ENCODE measurements at regions not wholly inside any gene's neighbourhood (a gene's known extent, or its start where the extent isn't known, plus 50 kb on each side); places are given as distances from the start of the nearest gene placed in this dataset.

- peak; percentile 63 for DNase-seq (ENCODE audit: low spot score)
Measured at GRCh38 chr2:240226672-240227537, 86.4 kb upstream of the OTOS start.

DNA sequence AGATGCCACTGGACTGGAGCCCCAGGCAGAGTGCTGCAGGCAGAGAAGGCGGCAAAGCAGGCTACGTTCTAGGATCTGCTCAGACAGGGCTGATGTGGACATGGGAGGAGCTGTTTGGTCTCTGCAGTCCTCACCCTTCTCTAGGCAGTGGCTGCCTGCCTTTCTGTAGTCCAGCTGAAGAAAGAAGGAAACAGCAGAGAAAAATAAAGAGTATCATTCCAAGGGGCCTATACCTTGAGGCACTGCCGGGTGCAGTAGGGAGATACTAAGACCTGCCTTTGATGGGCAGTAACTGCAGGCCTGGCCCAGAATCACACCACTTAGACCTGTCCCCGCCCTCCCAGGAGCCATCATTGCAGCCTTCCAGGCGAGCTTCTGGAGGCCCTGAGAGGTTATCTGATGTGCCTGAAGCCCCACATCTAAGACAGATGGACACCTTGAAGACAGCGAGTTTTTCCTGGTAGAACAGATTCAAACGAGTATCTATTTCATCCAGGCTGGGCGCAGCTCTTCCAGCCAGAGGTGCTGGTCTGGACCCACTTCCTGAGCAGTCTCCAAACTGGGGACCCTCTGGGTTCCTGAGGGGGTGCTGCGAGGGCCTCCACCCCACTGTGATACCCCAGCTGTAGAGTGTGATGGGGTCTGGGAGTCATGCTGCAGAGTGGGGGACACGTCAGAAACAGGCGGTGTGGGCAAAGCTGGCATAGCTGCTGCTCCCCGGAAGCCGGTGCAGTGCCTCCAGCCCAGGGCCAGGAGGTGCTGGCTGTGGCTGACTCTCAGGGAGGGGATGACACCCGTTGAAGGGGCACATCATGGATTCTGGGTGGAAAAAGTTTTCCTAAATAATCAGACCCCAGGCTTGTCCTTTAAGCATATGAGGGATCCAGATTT, 87.3 kb upstream of the OTOS start:
- peak; percentile 45 for DNase-seq (ENCODE audit: low spot score)

DNA sequence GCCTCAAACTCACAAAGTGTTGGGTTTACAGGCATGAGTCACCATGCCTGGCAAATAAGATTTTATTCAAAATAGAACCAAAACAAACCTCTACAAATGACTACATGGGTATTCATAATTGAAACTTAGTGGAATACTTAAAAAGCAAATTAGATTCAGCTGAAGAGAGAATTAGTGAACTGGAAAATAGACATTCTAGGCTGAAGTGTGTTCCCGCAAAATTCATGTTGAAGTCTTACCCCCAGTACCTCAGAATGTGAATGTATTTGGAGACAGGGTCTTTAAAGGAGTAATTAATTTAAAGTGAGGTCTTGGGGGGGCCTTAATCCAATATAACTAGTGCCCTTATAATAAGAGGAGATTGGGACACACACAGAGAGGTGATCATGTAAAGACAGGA, 88.5 kb upstream of the OTOS start:
- DNase-seq (ENCODE audit: low spot score) = no peak

DNA sequence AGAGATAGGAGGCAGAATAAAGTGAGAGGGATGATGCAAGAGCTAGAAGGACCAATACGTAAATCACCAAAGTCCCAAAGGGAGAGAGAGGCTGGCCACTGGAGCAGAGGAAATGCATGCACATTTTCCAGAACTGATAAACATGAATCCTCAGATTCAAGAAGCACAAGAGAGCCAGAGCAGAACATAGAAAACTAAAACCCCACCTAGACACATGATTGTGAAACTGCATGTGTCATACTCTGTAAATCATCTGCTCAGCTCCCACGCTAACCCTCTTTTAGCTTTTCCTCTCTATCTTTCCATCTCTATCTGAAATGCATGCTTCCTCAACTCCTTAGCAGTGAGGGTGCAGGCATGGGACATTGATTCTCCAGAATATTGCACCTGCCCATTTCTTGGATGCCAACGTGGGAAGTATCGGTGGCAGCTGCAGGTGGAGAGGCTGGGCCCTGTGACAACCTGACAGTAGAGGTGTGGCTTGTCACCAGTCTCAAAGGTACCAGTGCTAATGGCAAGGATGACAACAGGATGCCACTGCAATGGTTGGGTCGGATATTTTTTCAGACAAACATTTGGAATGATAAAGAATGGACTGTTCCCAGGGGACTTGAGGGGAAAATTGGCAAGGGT, 89.3 kb upstream of the OTOS start:
- DNase-seq (ENCODE audit: low spot score) = peak; percentile 23

DNA sequence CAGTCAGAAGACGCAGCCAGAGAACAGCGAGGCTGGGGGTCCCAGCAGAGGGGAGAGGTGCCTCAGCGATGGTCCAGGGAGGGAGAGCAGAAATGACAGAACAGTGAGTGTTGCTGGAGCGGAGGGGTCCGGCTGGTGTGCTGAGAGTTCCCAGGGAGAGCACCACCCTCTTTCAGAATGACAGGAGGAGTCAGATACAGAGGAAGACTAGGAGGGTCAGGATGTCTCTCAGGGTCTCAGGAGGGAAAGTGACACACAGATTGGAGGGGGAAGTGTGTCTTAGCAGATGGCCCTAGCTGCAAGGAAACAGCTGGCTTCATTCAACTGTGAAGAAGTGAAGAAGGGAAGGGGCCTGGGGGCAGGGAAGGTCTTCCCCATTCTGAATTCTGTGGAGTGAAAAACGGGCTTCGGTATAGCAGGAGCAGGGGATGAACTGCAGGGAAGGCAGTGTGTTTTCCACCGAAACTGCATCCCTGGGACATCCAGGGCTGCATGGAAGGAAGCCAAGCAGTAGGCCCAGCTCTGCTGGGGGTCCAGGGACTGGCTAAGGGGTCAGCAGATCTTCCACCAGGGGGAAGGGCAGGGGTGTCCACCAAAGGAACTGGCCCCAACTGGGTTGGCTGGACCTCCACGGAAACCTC, 90.0 kb upstream of the OTOS start:
- DNase-seq (ENCODE audit: low spot score) = peak; percentile 55

- DNase-seq (ENCODE audit: low spot score) = peak; percentile 53
Measured at GRCh38 chr2:240231838-240232244, 91.4 kb upstream of the OTOS start.

DNA sequence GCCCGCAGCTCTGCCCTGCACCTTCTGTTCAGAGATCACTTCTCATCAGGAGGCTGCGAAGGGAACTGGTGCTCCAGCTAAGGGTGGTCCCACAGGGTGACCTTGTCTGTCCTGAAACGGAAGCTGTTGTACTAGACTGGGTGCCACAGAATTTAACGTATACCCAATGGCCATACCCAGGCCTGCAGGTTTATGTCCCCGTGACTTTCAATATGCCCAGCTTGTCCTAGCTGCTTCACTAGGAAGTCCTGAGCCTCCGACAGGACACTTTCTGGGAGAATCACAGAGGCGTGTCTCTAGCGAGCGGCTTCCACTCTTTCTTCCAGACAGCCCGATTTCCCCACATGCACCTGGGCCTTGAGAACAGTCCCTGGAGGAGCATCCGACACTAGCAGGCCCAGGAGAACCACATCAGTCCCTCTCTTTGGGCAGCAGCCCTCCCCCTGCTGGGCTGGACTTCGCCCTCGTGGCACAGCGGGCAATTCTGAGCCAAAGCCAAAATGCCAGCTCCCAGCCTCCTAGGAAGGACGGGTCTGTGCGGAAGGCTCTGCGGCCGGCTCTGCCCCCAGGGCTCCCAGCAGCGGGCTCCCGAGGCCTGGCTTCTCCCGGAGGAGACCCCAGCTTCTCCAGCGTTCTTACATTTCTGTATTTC, 91.9 kb upstream of the OTOS start:
- DNase-seq (ENCODE audit: low spot score) = no peak

- DNase-seq (ENCODE audit: low spot score) = peak; percentile 88
Measured at GRCh38 chr2:240232961-240233884, 92.8 kb upstream of the OTOS start.

GRCh38 chr2:240233885-240234502, 93.5 kb upstream of the OTOS start:
- peak; percentile 37 for DNase-seq (ENCODE audit: low spot score)

DNA sequence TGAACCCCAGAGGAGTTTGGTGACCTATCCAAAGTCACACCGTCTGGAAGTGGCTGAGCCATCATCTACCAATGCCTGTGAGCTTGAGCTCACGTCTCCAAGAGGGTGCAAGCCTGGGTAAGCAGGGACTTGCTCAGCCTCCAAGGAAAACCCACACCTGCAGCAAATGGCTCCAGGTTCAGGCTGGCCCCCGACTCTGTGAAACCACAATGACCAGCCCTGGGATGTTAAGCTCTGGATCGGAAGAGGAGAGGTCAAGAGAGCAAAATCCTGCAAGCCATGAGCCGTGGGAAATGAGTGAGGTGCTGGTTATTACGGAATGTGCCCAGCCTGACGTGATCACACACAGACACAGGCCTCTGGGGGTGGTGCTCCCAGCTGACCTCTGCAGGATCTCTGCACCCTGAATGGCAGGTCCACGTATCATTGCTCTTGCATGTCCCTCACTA, 94.1 kb upstream of the OTOS start:
- DNase-seq (ENCODE audit: low spot score) = peak; percentile 46

DNA sequence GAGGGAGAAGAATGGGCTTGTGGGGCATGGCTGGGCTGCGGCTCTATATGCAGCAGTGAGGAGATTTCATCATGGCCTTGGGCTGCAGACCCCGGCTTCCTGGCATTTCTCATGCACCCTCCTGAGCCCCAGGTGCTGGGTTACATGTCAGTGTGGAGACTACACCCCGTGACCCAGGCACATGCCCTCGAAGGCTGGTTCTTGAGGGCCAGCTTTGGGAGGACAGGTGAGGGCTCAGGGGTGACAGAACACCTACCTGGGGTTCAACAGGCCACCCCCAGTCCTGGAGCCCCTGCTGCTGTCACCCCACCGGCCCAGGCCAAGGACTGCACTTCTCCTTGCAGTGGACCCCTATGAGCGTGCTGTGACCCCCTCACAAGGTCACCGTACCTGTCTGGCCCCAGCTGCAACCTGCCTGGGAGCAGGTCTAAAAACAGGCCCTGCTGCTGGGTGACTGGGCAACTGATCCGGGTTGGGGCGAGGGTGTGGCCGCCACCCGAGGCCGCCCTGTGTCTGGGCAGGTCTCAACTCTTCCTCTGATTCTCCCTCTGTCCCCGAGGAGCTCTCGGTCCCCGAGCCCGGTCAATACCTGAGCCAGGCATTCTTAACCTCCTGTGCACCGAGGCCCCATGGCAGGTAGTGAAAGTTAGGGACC, 94.8 kb upstream of the OTOS start:
- peak; percentile 62 for DNase-seq (ENCODE audit: low spot score)

GRCh38 chr2:240235811-240236210, 95.4 kb upstream of the OTOS start:
- DNase-seq (ENCODE audit: low spot score) = no peak

- peak; percentile 75 for DNase-seq (ENCODE audit: low spot score)
Measured at GRCh38 chr2:240236217-240237111, 96.0 kb upstream of the OTOS start.

GRCh38 chr2:240237609-240238174, 97.2 kb upstream of the OTOS start:
- DNase-seq (ENCODE audit: low spot score) = peak; percentile 38

- no peak for DNase-seq (ENCODE audit: low spot score)
Measured at GRCh38 chr2:240238201-240238600, 97.7 kb upstream of the OTOS start.

- DNase-seq (ENCODE audit: low spot score) = peak; percentile 22
Measured at GRCh38 chr2:240238786-240239185, 98.3 kb upstream of the OTOS start.

DNA sequence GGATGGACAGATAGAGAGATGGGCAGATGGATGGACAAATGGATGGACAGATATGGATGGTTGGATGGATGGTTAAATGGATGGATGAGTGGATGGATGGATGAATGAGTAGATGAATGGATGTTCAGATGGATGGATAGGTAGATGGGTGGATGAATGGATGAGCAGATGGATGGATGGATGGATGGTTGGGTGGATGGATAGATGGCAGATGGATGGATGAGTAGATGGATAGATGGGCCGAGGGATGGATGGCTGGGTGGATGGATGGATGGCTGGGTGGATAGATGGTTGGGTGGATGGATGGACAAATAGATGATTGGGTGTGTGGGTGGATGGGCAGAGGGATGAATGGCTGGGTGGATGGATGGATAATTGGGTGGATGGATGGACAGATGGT, 98.9 kb upstream of the OTOS start:
- peak; percentile 46 for DNase-seq (ENCODE audit: low spot score)
